ENCODE measurements at regions not wholly inside any gene's neighbourhood (a gene's known extent, or its start where the extent isn't known, plus 50 kb on each side); places are given as distances from the start of the nearest gene placed in this dataset.

DNA sequence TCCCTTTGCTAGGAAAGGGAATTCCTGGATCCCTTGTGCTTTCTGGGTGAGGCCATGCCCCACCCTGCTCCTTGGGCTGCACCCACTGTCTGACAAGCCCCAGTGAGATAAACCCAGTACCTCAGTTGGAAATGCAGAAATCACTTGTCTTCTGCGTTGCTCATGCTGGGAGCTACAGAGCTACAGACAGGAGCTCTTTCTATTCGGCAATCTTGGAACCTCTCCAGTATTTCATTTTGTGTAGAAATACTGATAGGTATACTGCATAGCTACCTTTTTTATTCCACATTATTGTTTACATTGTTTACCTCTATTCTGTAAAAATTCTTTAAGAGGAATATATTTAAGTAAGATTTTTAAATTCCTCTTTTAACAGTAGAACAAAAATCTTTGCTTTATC is 302.5 kb upstream of the SLITRK5 start:
- no peak overlapping the region for H3K27ac ChIP-seq
- in situ Hi-C loops (cut with MboI; ENCODE audit: low pct_ligation_motif_present in 1 of 4, low pct_unique_long_range_greater_than_20kb in 1 of 4, low sequenced_read_pairs in 3 of 4) (no loop called here), intact Hi-C loops (cut with DNase I; ENCODE audit: low total_unique reads) (no loop called here)
- H3K36me3 ChIP-seq: no peaks in the 10 kb centered on the region
- no peak overlapping the region for H3K4me3 ChIP-seq
- TF ChIP-seq, protein P1, sequence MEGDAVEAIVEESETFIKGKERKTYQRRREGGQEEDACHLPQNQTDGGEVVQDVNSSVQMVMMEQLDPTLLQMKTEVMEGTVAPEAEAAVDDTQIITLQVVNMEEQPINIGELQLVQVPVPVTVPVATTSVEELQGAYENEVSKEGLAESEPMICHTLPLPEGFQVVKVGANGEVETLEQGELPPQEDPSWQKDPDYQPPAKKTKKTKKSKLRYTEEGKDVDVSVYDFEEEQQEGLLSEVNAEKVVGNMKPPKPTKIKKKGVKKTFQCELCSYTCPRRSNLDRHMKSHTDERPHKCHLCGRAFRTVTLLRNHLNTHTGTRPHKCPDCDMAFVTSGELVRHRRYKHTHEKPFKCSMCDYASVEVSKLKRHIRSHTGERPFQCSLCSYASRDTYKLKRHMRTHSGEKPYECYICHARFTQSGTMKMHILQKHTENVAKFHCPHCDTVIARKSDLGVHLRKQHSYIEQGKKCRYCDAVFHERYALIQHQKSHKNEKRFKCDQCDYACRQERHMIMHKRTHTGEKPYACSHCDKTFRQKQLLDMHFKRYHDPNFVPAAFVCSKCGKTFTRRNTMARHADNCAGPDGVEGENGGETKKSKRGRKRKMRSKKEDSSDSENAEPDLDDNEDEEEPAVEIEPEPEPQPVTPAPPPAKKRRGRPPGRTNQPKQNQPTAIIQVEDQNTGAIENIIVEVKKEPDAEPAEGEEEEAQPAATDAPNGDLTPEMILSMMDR (IDR thresholded peaks at IDR 0.05): no peak
- TF ChIP-seq POLR2AphosphoS5 (IDR thresholded peaks at IDR 0.05) (no peak), POLR2A (IDR thresholded peaks at IDR 0.05) (no peak), EP300 (IDR thresholded peaks at IDR 0.05; ENCODE audit: low read depth) (no peak)
- no peak for DNase-seq
- no peaks in the 10 kb centered on the region for H3K27me3 ChIP-seq
- WGBS, 2 donors (ENCODE audit: low coverage in 1 of 2): 85 to 93% methylated on average over 2 of the region's 2 CpGs
- H3K4me1 ChIP-seq: no peaks in the 10 kb centered on the region
- H3K9me3 ChIP-seq: no peaks in the 10 kb centered on the region

DNA sequence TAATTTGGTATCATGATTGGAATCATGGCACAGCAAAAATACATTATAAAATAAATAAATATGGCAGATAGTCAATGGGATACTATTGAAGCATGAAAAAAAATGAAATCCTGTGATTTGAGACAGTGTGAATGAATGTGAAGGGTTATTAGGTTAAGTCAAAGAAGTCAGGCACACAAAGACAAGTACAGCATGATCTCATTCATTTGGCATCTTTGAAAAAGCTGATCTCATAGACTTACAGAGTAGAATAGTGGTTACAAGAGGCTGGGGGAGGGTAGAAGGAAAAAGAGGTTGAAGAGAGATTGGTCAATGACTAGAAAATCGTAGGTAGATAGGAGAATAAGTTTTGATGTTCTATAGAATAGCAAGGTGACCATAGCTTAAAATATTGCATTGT is 295.1 kb upstream of the SLITRK5 start:
- Histone ChIP-seq H3K9me3 (no peaks in the 10 kb centered on the region), H3K4me3 (no peak overlapping the region), H3K27me3 (no peaks in the 10 kb centered on the region), H3K36me3 (no peaks in the 10 kb centered on the region), H3K27ac (no peak overlapping the region), H3K4me1 (no peaks in the 10 kb centered on the region)
- 79 to 80% methylated on average over 1 of the region's 1 CpG for WGBS, 2 donors (ENCODE audit: low coverage in 1 of 2)
- TF ChIP-seq POLR2AphosphoS5 (IDR thresholded peaks at IDR 0.05) (no peak), POLR2A (IDR thresholded peaks at IDR 0.05) (no peak), EP300 (IDR thresholded peaks at IDR 0.05; ENCODE audit: low read depth) (no peak)
- TF ChIP-seq, protein P1 (IDR thresholded peaks at IDR 0.05): no peak
- DNase-seq: no peak
- intact Hi-C loops (cut with DNase I; ENCODE audit: low total_unique reads): no loop called here
- in situ Hi-C loops (cut with MboI; ENCODE audit: low pct_ligation_motif_present in 1 of 4, low pct_unique_long_range_greater_than_20kb in 1 of 4, low sequenced_read_pairs in 3 of 4): no loop called here

DNA sequence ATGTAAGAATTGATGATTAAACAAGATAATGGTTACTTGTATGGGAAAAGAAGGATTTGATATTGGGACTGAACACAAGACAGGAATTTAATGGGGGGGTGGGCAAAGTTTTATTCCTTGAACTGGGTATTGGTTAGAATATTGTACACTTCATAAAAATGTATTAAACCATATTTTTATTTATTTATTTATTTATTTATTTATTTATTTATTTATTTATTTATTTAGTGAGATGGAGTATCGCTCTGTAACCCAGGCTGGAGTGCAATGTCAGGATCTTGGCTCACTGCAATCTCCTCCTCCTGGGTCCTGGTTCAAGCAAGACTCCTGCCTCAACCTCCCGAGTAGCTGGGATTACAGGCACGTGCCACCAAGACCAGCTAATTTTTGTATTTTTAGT is 287.1 kb upstream of the SLITRK5 start:
- no peaks in the 10 kb centered on the region for H3K36me3 ChIP-seq
- TF ChIP-seq, protein P1 (IDR thresholded peaks at IDR 0.05): no peak
- TF ChIP-seq POLR2AphosphoS5 (IDR thresholded peaks at IDR 0.05) (no peak), EP300 (IDR thresholded peaks at IDR 0.05; ENCODE audit: low read depth) (no peak), POLR2A (IDR thresholded peaks at IDR 0.05) (no peak)
- 83 to 100% methylated on average over 2 to 3 of the region's 3 CpGs for WGBS, 2 donors (ENCODE audit: low coverage in 1 of 2)
- H3K27me3 ChIP-seq: no peaks in the 10 kb centered on the region
- no peak overlapping the region for H3K4me3 ChIP-seq
- H3K27ac ChIP-seq: no peak overlapping the region
- H3K9me3 ChIP-seq: no peaks in the 10 kb centered on the region
- no peaks in the 10 kb centered on the region for H3K4me1 ChIP-seq
- in situ Hi-C loops (cut with MboI; ENCODE audit: low pct_ligation_motif_present in 1 of 4, low pct_unique_long_range_greater_than_20kb in 1 of 4, low sequenced_read_pairs in 3 of 4) (no loop called here), intact Hi-C loops (cut with DNase I; ENCODE audit: low total_unique reads) (no loop called here)
- no peak for DNase-seq

DNA sequence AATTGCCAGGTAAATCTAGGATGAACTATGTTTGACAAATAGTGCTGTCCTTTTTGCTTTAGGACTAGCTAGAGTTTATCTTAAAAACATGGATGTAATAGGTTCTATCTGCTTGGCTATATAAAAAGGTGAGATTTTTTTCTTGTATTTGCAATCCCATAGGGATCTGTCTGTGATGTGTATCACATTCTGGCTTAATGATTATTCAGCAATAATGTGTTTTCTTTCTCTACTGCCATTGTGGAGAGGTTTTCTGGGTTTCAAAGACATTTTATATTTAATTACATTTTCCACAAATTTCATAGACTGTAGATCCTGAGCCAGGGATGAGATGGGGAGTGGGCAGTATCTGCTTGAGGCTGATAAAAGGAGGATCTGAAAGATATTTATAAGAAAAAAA is 277.8 kb upstream of the SLITRK5 start:
- H3K27ac ChIP-seq: no peak overlapping the region
- in situ Hi-C loops (cut with MboI; ENCODE audit: low pct_ligation_motif_present in 1 of 4, low pct_unique_long_range_greater_than_20kb in 1 of 4, low sequenced_read_pairs in 3 of 4): no loop called here
- H3K4me1 ChIP-seq: no peaks in the 10 kb centered on the region
- TF ChIP-seq POLR2AphosphoS5 (IDR thresholded peaks at IDR 0.05) (no peak), EP300 (IDR thresholded peaks at IDR 0.05; ENCODE audit: low read depth) (no peak), POLR2A (IDR thresholded peaks at IDR 0.05) (no peak)
- TF ChIP-seq, protein P1 (IDR thresholded peaks at IDR 0.05): no peak
- H3K27me3 ChIP-seq: no peaks in the 10 kb centered on the region
- H3K36me3 ChIP-seq: no peaks in the 10 kb centered on the region
- H3K4me3 ChIP-seq: no peak overlapping the region
- no peaks in the 10 kb centered on the region for H3K9me3 ChIP-seq
- intact Hi-C loops (cut with DNase I; ENCODE audit: low total_unique reads): no loop called here
- no peak for DNase-seq

All from transverse colon (tissue), 4 donors.